ENCODE measurements at regions not wholly inside any gene's neighbourhood (a gene's known extent, or its start where the extent isn't known, plus 50 kb on each side); places are given as distances from the start of the nearest gene placed in this dataset.

DNA sequence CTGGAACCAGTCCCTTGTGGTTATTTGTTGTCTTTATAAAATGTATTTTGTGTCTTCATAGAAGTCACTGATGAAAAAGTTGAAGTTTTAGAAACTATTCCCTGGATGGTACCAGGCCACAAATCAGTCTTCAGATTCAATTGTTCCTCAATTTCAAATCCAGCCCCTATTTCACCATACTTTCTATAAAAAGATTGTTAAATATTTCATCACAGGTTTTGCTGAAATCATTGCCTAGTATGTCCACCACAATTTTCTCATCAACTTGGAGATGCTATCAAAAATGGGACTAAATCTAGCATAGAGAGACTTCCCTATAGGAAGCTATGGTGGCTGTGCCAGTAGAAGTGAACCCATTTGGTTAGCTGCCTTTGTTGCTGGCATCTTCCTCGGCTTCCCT lies 118.5 kb downstream of the RAB18 start:
- Histone ChIP-seq H3K4me3 (no peak overlapping the region), H3K27me3 (peaks cover 0 to 5% (median 0%) of the 10 kb centered on the region in 9 donors), H3K27ac (no peak overlapping the region), H3K9me3 (no peaks in the 10 kb centered on the region), H3K4me1 (peaks cover 0 to 15% (median 0%) of the 10 kb centered on the region in 12 donors), H3K36me3 (no peaks in the 10 kb centered on the region)
- no peak for DNase-seq
- TF ChIP-seq POLR2A (IDR thresholded peaks at IDR 0.05): no peak
- 78 to 90% (median 80%) methylated on average over 1 of the region's 1 CpG for WGBS, 4 donors
- intact Hi-C loops (cut with DNase I): no loop called here
- no peak for ATAC-seq

All from heart left ventricle (tissue), 16 donors.